WTC11 (cell line): ENCODE measurements at regions not wholly inside any gene's neighbourhood (a gene's known extent, or its start where the extent isn't known, plus 50 kb on each side); places are given as distances from the start of the nearest gene placed in this dataset.

Source experiments
- ATAC-seq: fragments of 200-7000 bp; cut with Tn5 transposase; 2 replicates; pipeline ENCODE4 v1.10.0; 2021; ENCODE audit warnings: mild to moderate bottlenecking, moderate library complexity
- CTCF ChIA-PET: fragments of 300-600 bp; sonication (Branson Sonifier 250); formaldehyde crosslinking; loops from one replicate; lab custom pipeline; 2021; ENCODE audit warnings: antibody characterized with exemption; lab: Charles Lee
- POLR2A ChIA-PET: fragments of 350-600 bp; sonication (Branson Sonifier 250); formaldehyde crosslinking; loops from one replicate; lab custom pipeline; 2021; ENCODE audit warnings: antibody characterized with exemption; lab: Charles Lee
- DNase-seq: peaks from one replicate; pipeline ENCODE4 v3.0.0; 2021; ENCODE audit warnings: low spot score
- H3K27ac Mint-ChIP-seq: 2 replicates; pipeline ENCODE4 v1.8.0; 2021; ENCODE audit warnings: mixed read lengths
- H3K27me3 Mint-ChIP-seq: 2 replicates; pipeline ENCODE4 v1.8.0; 2021; ENCODE audit warnings: low read depth, mild to moderate bottlenecking, moderate library complexity, mixed read lengths
- H3K36me3 Mint-ChIP-seq: 2 replicates; pipeline ENCODE4 v1.8.0; 2021; ENCODE audit warnings: mixed read lengths
- H3K4me1 Mint-ChIP-seq: 2 replicates; pipeline ENCODE4 v1.8.0; 2022; ENCODE audit warnings: mixed read lengths
- H3K4me3 Mint-ChIP-seq: 2 replicates; pipeline ENCODE4 v1.8.0; 2021; ENCODE audit warnings: mild to moderate bottlenecking, moderate library complexity, mixed read lengths
- H3K9me3 Mint-ChIP-seq: 2 replicates; pipeline ENCODE4 v1.8.0; 2021; ENCODE audit warnings: mixed read lengths
- AR ChIP-seq: fragments of 250-450 bp; sonication (Bioruptor Pico); IDR thresholded peaks from 2 replicates; pipeline ENCODE4 v1.9.0; 2021; ENCODE audit warnings: mild to moderate bottlenecking
- CBFB ChIP-seq: sonication (generic); formaldehyde crosslinking; IDR thresholded peaks from 2 replicates; pipeline ENCODE4 v1.8.1; 2022; ENCODE audit warnings: mild to moderate bottlenecking, low read depth, missing genetic modification reagents
- CREB1 ChIP-seq: sonication (generic); formaldehyde crosslinking; IDR thresholded peaks from 2 replicates; pipeline ENCODE4 v1.8.0; 2023; ENCODE audit warnings: mild to moderate bottlenecking, missing genetic modification reagents
- E2F1 ChIP-seq: sonication (generic); formaldehyde crosslinking; IDR thresholded peaks from 2 replicates; pipeline ENCODE4 v1.8.0; 2022; ENCODE audit warnings: mild to moderate bottlenecking, missing genetic modification reagents
- ESRRA ChIP-seq: sonication (generic); formaldehyde crosslinking; IDR thresholded peaks from 2 replicates; pipeline ENCODE4 v1.8.1; 2022; ENCODE audit warnings: mild to moderate bottlenecking, missing genetic modification reagents, borderline replicate concordance
- FOXP4 ChIP-seq: sonication (generic); formaldehyde crosslinking; IDR thresholded peaks from 2 replicates; pipeline ENCODE4 v1.8.0; 2022; ENCODE audit warnings: mild to moderate bottlenecking, missing genetic modification reagents
- JUN ChIP-seq: sonication (generic); formaldehyde crosslinking; IDR thresholded peaks from 2 replicates; pipeline ENCODE4 v1.8.0; 2023; ENCODE audit warnings: mild to moderate bottlenecking, missing genetic modification reagents
- MAX ChIP-seq: sonication (generic); formaldehyde crosslinking; IDR thresholded peaks from 2 replicates; pipeline ENCODE4 v1.8.0; 2022; ENCODE audit warnings: mild to moderate bottlenecking, missing genetic modification reagents
- NFATC4 ChIP-seq: fragments of 250-450 bp; sonication (Bioruptor Pico); IDR thresholded peaks from 2 replicates; pipeline ENCODE4 v1.9.0; 2021; ENCODE audit warnings: mild to moderate bottlenecking
- OVOL2 ChIP-seq: fragments of 250-450 bp; sonication (Bioruptor Pico); IDR thresholded peaks from 2 replicates; pipeline ENCODE4 v1.9.0; 2021; ENCODE audit warnings: mild to moderate bottlenecking, borderline replicate concordance
- PREB ChIP-seq: sonication (generic); formaldehyde crosslinking; IDR thresholded peaks from 2 replicates; pipeline ENCODE4 v1.8.1; 2022; ENCODE audit warnings: mild to moderate bottlenecking, missing genetic modification reagents, moderate library complexity, borderline replicate concordance
- RELA ChIP-seq: sonication (generic); formaldehyde crosslinking; IDR thresholded peaks from 2 replicates; pipeline ENCODE4 v1.8.1; 2022; ENCODE audit warnings: missing genetic modification reagents, mild to moderate bottlenecking, borderline replicate concordance
- RORB ChIP-seq: fragments of 250-450 bp; sonication (Bioruptor Pico); IDR thresholded peaks from 2 replicates; pipeline ENCODE4 v1.9.0; 2021; ENCODE audit warnings: mild to moderate bottlenecking
- SMAD4 ChIP-seq: sonication (generic); formaldehyde crosslinking; IDR thresholded peaks from 2 replicates; pipeline ENCODE4 v1.8.0; 2022; ENCODE audit warnings: mild to moderate bottlenecking, missing genetic modification reagents
- SOX15 ChIP-seq: fragments of 250-450 bp; sonication (Bioruptor Pico); IDR thresholded peaks from 2 replicates; pipeline ENCODE4 v1.9.0; 2021; ENCODE audit warnings: mild to moderate bottlenecking
- ZNF232 ChIP-seq: sonication (generic); formaldehyde crosslinking; IDR thresholded peaks from 2 replicates; pipeline ENCODE4 v1.8.0; 2022; ENCODE audit warnings: mild to moderate bottlenecking, missing genetic modification reagents
- ZNF281 ChIP-seq: sonication (generic); formaldehyde crosslinking; IDR thresholded peaks from 2 replicates; pipeline ENCODE4 v1.8.0; 2023; ENCODE audit warnings: mild to moderate bottlenecking, missing genetic modification reagents
- ZNF532 ChIP-seq: fragments of 250-450 bp; sonication (Bioruptor Pico); IDR thresholded peaks from 2 replicates; pipeline ENCODE4 v1.9.0; 2021; ENCODE audit warnings: mild to moderate bottlenecking, borderline replicate concordance
- ZSCAN18 ChIP-seq: fragments of 250-450 bp; sonication (Bioruptor Pico); IDR thresholded peaks from 2 replicates; pipeline ENCODE4 v2.1.2; 2022; ENCODE audit warnings: mild to moderate bottlenecking, moderate library complexity

- no peak overlapping the region for H3K27ac Mint-ChIP-seq
- CTCF ChIA-PET, result no interaction called here
- peaks cover 9% of the 10 kb centered on the region; the same call in 1 of the 2 replicates for H3K9me3 Mint-ChIP-seq
- no peak for ATAC-seq
- H3K4me3 Mint-ChIP-seq, result no peak overlapping the region
- POLR2A ChIA-PET, result no interaction called here
- H3K4me1 Mint-ChIP-seq, result peaks cover 4% of the 10 kb centered on the region; the same call in 1 of the 2 replicates
- no peaks in the 10 kb centered on the region for H3K27me3 Mint-ChIP-seq
- TF ChIP-seq ZSCAN18 (CRISPR knock-in tag) (no peak), ZNF232 (no peak), PREB (CRISPR knock-in tag) (no peak), JUN (no peak), OVOL2 (CRISPR knock-in tag) (no peak), E2F1 (CRISPR knock-in tag) (no peak)
- TF ChIP-seq, all 79 proteins: peak for 0
- H3K36me3 Mint-ChIP-seq, result no peaks in the 10 kb centered on the region
- DNase-seq, result no peak
Measured at GRCh38 chr5:84438456-84438855, 53.8 kb upstream of the EDIL3 start.

GRCh38 chr5:84437673-84438315, 53.1 kb upstream of the EDIL3 start:
- no peak overlapping the region for H3K4me3 Mint-ChIP-seq
- CTCF ChIA-PET, result no interaction called here
- no peak for ATAC-seq
- TF ChIP-seq FOXP4 (CRISPR knock-in tag) (no peak), CREB1 (no peak), SOX15 (no peak), ZNF281 (no peak), NFATC4 (CRISPR knock-in tag) (no peak), RORB (CRISPR knock-in tag) (no peak), RELA (no peak), SMAD4 (CRISPR knock-in tag) (no peak), ESRRA (CRISPR knock-in tag) (no peak), MAX (CRISPR knock-in tag) (no peak), CBFB (CRISPR knock-in tag) (no peak), ZNF532 (no peak), AR (CRISPR knock-in tag) (no peak)

More at GRCh38 chr5:84437673-84438315, 53.1 kb upstream of the EDIL3 start:
- no peak overlapping the region for H3K27ac Mint-ChIP-seq
- H3K9me3 Mint-ChIP-seq, result peaks cover 9% of the 10 kb centered on the region; the same call in 1 of the 2 replicates
- POLR2A ChIA-PET, result interaction anchor here (0.7 kb wide), 1 partner anchor 176 kb away, joined by 5 read pairs; no protein-coding TSS in a partner anchor
- H3K4me1 Mint-ChIP-seq, result peaks cover 4% of the 10 kb centered on the region; the same call in 1 of the 2 replicates
- DNase-seq, result no peak
- H3K27me3 Mint-ChIP-seq, result no peaks in the 10 kb centered on the region
- H3K36me3 Mint-ChIP-seq, result no peaks in the 10 kb centered on the region
